ENCODE measurements at regions not wholly inside any gene's neighbourhood (a gene's known extent, or its start where the extent isn't known, plus 50 kb on each side); places are given as distances from the start of the nearest gene placed in this dataset.

GRCh38 chr6:167513778-167514177 lies 188.9 kb downstream of the TTLL2 start:
- no peaks in the 10 kb centered on the region for H3K4me1 ChIP-seq
- TF ChIP-seq PHF8 (IDR thresholded peaks at IDR 0.05; ENCODE audit: borderline replicate concordance, low read depth) (no peak), HDAC2 (IDR thresholded peaks at IDR 0.05) (no peak)
- FAIRE-seq (no peak), DNase-seq (ENCODE audit: low read depth in 1 of 2, low spot score in 1 of 2) (no peak), ATAC-seq (no peak)
- H3K9me3 ChIP-seq: no peaks in the 10 kb centered on the region
- CTCF ChIA-PET: no interaction called here
- H3K4me3 ChIP-seq: no peak overlapping the region
- H3K27ac ChIP-seq: no peak overlapping the region
- H3K4me2 ChIP-seq: no peak overlapping the region
- 56% methylated on average over 8 of the region's 9 CpGs for WGBS (ENCODE audit: missing lambda C conversion rate)
- POLR2A ChIA-PET: no interaction called here

GRCh38 chr6:167514524-167514923 lies 189.6 kb downstream of the TTLL2 start:
- no peak overlapping the region for H3K4me3 ChIP-seq
- no peaks in the 10 kb centered on the region for H3K4me1 ChIP-seq
- H3K27ac ChIP-seq: no peak overlapping the region
- ATAC-seq (no peak), FAIRE-seq (no peak), DNase-seq (ENCODE audit: low read depth in 1 of 2, low spot score in 1 of 2) (no peak)
- TF ChIP-seq POLR2AphosphoS2 (conservative IDR thresholded peaks at IDR 0.05; ENCODE audit: low read length): no peak
- TF ChIP-seq HES2 (IDR thresholded peaks at IDR 0.05): no peak
- no peak for TF ChIP-seq EHF (CRISPR knock-in tag; IDR thresholded peaks at IDR 0.05)
- no peak for TF ChIP-seq TFCP2L1 (CRISPR knock-in tag; IDR thresholded peaks at IDR 0.05)
- no peak for TF ChIP-seq GATA3 (IDR thresholded peaks at IDR 0.05; ENCODE audit: borderline replicate concordance)
- no peak for TF ChIP-seq KDM5A (IDR thresholded peaks at IDR 0.05)
- no peak for TF ChIP-seq BCL3 (IDR thresholded peaks at IDR 0.05)
- WGBS (ENCODE audit: missing lambda C conversion rate): 46% methylated on average over 6 of the region's 6 CpGs
- no peak overlapping the region for H3K4me2 ChIP-seq
- POLR2A ChIA-PET: no interaction called here
- CTCF ChIA-PET: no interaction called here
- no peaks in the 10 kb centered on the region for H3K9me3 ChIP-seq

- TF ChIP-seq KDM5A (IDR thresholded peaks at IDR 0.05) (no peak), HMGXB4 (CRISPR knock-in tag; IDR thresholded peaks at IDR 0.05; ENCODE audit: borderline replicate concordance) (no peak), USF2 (IDR thresholded peaks at IDR 0.05) (no peak), ATOH8 (CRISPR knock-in tag; IDR thresholded peaks at IDR 0.05; ENCODE audit: low read depth) (no peak), RARB (CRISPR knock-in tag; IDR thresholded peaks at IDR 0.05) (no peak), NFE2L2 (conservative IDR thresholded peaks at IDR 0.05; ENCODE audit: low read length) (no peak), HEYL (CRISPR knock-in tag; IDR thresholded peaks at IDR 0.05) (no peak), FOSB (CRISPR knock-in tag; IDR thresholded peaks at IDR 0.05) (no peak), ZNF302 (CRISPR knock-in tag; IDR thresholded peaks at IDR 0.05) (no peak), BHLHE40 (IDR thresholded peaks at IDR 0.05; ENCODE audit: low read depth, low read length) (no peak), HOXB13 (CRISPR knock-in tag; IDR thresholded peaks at IDR 0.05; ENCODE audit: low read depth) (no peak), CHD2 (IDR thresholded peaks at IDR 0.05; ENCODE audit: low read length, partially characterized antibody) (no peak)
- WGBS (ENCODE audit: missing lambda C conversion rate): 31% methylated on average over 3 of the region's 4 CpGs
- DNase-seq (ENCODE audit: low read depth in 1 of 2, low spot score in 1 of 2) (no peak), FAIRE-seq (no peak), ATAC-seq (no peak)
- CTCF ChIA-PET: no interaction called here
- POLR2A ChIA-PET: no interaction called here
- Histone ChIP-seq H3K4me2 (no peak overlapping the region), H3K9me3 (no peaks in the 10 kb centered on the region), H3K4me1 (no peaks in the 10 kb centered on the region), H3K27ac (no peak overlapping the region), H3K4me3 (no peak overlapping the region)
These were observed 191.1 kb downstream of the TTLL2 start for GRCh38 chr6:167515873-167516507.

All from A549 (cell line).